HEK293T (cell line): ENCODE measurements at regions not wholly inside any gene's neighbourhood (a gene's known extent, or its start where the extent isn't known, plus 50 kb on each side); places are given as distances from the start of the nearest gene placed in this dataset.

ENCODE experiments used
- CTCF ChIA-PET: fragments of 350-600 bp; formaldehyde crosslinking; extraction: SDS; loops from one replicate; lab custom pipeline; 2021; ENCODE audit warnings: antibody characterized with exemption, inconsistent platforms; lab: Yijun Ruan, JAX
- POLR2A ChIA-PET: fragments of 350-600 bp; formaldehyde crosslinking; extraction: SDS; loops from one replicate; lab custom pipeline; 2020; ENCODE audit warnings: antibody characterized with exemption, inconsistent platforms; lab: Yijun Ruan, JAX
- DNase-seq: peaks from one replicate; pipeline ENCODE4 v3.0.0; 2012; ENCODE audit warnings: mixed read lengths; ENCODE audit errors: extremely low spot score
- ARNT ChIP-seq: fragments of 450-650 bp; IDR thresholded peaks from 2 replicates; pipeline ENCODE4 v1.6.1; 2017; ENCODE audit warnings: mild to moderate bottlenecking
- BHLHE40 ChIP-seq: fragments of 450-650 bp; IDR thresholded peaks from 2 replicates; pipeline ENCODE4 v1.6.1; 2016; ENCODE audit warnings: mild to moderate bottlenecking, moderate library complexity, borderline replicate concordance
- CTBP1 ChIP-seq: fragments of 450-650 bp; IDR thresholded peaks from 2 replicates; pipeline ENCODE4 v1.6.1; 2016; ENCODE audit warnings: borderline replicate concordance
- ELF4 ChIP-seq: fragments of 450-650 bp; IDR thresholded peaks from 2 replicates; pipeline ENCODE4 v1.6.1; 2017; ENCODE audit warnings: antibody characterized with exemption
- FOXA1 ChIP-seq: fragments of 450-650 bp; IDR thresholded peaks from 2 replicates; pipeline ENCODE4 v1.6.1; 2016; ENCODE audit warnings: mild to moderate bottlenecking
- FOXK2 ChIP-seq: fragments of 450-650 bp; IDR thresholded peaks from 2 replicates; pipeline ENCODE4 v1.6.1; 2016; ENCODE audit warnings: mild to moderate bottlenecking
- FOXM1 ChIP-seq: fragments of 450-650 bp; IDR thresholded peaks from 2 replicates; pipeline ENCODE4 v1.6.1; 2017; ENCODE audit warnings: mild to moderate bottlenecking, borderline replicate concordance
- HDGF ChIP-seq: fragments of 450-650 bp; IDR thresholded peaks from 2 replicates; pipeline ENCODE4 v1.6.1; 2017; ENCODE audit warnings: antibody characterized with exemption, borderline replicate concordance
- L3MBTL2 ChIP-seq: fragments of 450-650 bp; conservative IDR thresholded peaks from 2 replicates; pipeline ENCODE4 v1.6.1; 2016; ENCODE audit warnings: mild to moderate bottlenecking
- LEF1 ChIP-seq: fragments of 450-650 bp; IDR thresholded peaks from 2 replicates; pipeline ENCODE4 v1.6.1; 2017; ENCODE audit warnings: mild to moderate bottlenecking, borderline replicate concordance
- NFRKB ChIP-seq: fragments of 450-650 bp; IDR thresholded peaks from 2 replicates; pipeline ENCODE4 v1.6.1; 2016; ENCODE audit warnings: mild to moderate bottlenecking, moderate library complexity
- SP1 ChIP-seq: fragments of 450-650 bp; IDR thresholded peaks from 2 replicates; pipeline ENCODE4 v1.6.1; 2017
- SUZ12 ChIP-seq: fragments of 450-650 bp; IDR thresholded peaks from 2 replicates; pipeline ENCODE4 v1.6.1; 2016; ENCODE audit warnings: mild to moderate bottlenecking
- TARDBP ChIP-seq: fragments of 450-650 bp; IDR thresholded peaks from 2 replicates; pipeline ENCODE4 v1.6.1; 2016
- ZNF384 ChIP-seq: fragments of 450-650 bp; IDR thresholded peaks from 2 replicates; pipeline ENCODE4 v1.6.1; 2016
- TF ChIP-seq, protein P1 (sequence below): fragments of 450-650 bp; IDR thresholded peaks from 2 replicates; pipeline ENCODE4 v1.6.1; 2016

DNA sequence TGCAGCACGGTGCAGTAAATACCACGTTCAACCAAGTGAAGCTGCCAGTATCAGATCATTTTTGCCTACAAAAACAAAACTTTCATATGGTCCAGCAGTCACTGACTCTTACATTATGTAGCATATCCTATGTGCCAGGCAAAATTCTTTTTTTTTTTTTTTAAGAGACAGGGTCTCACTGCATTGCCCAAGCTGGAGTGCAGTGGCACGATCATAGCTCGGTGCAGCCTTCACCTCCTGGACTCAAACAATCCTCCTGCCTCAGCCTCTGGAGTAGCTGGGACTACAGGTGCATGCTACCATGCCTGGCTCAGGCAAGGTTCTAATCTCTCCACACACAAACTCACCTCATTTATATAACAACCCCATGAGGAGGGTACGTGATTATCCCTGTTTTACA lies 208.6 kb upstream of the JARID2 start:
- ChIA-PET CTCF (no interaction called here), POLR2A (no interaction called here)

DNA sequence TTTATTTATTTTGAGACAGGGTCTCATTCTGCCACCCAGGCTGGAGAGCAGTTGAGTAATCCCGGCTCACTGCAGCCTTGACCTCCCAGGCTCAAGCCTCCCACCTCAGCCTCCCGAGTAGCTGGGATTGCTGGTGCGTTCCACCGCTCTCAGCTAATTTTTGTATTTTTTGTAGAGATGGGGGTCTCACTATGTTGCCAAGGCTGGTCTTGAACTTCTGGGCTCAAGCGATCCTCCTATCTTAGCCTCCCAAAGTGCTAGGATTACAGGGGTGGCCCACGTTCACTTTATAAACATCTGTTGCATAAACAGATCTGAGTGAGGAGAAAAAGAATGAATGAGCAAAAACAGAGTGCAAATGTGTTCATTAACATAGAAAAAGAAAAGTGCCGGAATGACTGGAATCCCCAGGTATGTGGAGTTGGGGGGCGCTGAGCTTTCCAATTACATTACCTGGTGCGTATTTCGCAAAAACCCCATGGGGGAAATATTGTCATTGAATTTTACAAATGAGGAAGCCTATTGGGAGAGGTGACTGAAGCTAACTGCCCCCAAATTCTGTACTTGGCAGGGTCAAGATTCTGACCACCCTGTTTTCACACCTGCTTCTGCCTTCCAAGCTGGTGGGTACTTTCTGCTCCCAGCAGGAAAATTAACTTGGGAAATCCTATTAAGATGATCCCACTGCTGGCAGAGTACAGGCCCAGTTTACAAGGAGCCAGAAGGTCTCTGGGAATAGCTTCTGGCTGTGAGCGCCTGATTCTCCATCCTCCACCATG lies 207.7 kb upstream of the JARID2 start:
- DNase-seq: no peak
- ChIA-PET CTCF (interaction anchor here (1.1 kb wide), 1 partner anchor 12 kb away, joined by 3 read pairs; no protein-coding TSS in a partner anchor), POLR2A (no interaction called here)
- TF ChIP-seq ARNT (no peak), FOXM1 (no peak), NFRKB (no peak), FOXA1 (no peak), LEF1 (no peak), TARDBP (no peak), ZNF384 (no peak), BHLHE40 (no peak), ELF4 (no peak), SP1 (no peak), FOXK2 (no peak)

More for the DNA sequence above, 208.6 kb upstream of the JARID2 start:
- DNase-seq: no peak
- TF ChIP-seq, protein P1, sequence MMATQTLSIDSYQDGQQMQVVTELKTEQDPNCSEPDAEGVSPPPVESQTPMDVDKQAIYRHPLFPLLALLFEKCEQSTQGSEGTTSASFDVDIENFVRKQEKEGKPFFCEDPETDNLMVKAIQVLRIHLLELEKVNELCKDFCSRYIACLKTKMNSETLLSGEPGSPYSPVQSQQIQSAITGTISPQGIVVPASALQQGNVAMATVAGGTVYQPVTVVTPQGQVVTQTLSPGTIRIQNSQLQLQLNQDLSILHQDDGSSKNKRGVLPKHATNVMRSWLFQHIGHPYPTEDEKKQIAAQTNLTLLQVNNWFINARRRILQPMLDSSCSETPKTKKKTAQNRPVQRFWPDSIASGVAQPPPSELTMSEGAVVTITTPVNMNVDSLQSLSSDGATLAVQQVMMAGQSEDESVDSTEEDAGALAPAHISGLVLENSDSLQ: no peak
- TF ChIP-seq ARNT (no peak), CTBP1 (no peak), ZNF384 (no peak), ELF4 (no peak), FOXM1 (no peak), L3MBTL2 (no peak), FOXK2 (no peak), LEF1 (no peak), SUZ12 (no peak), BHLHE40 (no peak), FOXA1 (no peak), TARDBP (no peak), SP1 (no peak), NFRKB (no peak), HDGF (no peak)

DNA sequence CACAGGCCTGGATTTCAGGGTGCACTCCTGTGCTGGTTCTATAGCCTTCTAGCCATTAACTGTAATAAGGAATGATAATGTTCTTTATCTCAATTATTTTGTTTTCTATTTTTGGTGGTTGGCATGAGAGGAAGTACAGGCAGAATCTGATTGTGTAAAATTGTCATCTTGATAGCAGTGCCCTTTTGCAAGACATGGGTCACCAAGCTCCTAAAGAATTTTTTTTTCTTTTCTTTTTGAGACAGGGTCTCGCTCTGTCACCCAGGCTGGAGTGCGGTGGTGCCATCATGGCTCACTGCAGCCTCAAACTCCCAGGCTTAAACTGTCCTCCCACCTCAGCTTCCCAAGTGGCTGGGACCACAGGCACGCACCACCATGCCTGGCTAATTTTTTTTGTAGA lies 206.7 kb upstream of the JARID2 start:
- no peak for DNase-seq
- ChIA-PET CTCF (interaction anchor here (1.1 kb wide), 1 partner anchor 11 kb away, joined by 3 read pairs; no protein-coding TSS in a partner anchor), POLR2A (no interaction called here)
- TF ChIP-seq FOXA1: no peak

DNA sequence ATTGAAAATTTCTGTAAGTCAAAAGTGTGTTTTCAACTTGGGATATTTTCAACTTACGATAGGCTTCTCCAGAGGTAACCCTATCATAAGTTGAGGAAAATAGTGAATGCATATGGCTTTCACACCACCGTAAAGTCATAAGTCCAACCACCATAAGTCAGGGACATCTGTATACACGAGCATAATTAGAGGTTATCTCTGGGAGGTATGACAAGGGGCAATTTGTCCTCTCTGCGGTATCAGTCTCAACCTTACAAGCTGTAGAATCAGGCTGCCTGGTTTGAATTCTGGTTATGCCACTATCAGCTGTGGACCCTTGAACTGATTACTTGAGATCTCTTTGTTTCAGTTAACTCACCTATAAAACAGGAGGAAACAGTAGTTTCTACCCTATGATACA lies 202.9 kb upstream of the JARID2 start:
- ChIA-PET POLR2A (no interaction called here), CTCF (no interaction called here)
- TF ChIP-seq SUZ12 (no peak), FOXK2 (no peak), TARDBP (no peak), FOXA1 (no peak), FOXM1 (no peak)
- TF ChIP-seq, protein P1: no peak
- no peak for DNase-seq

DNA sequence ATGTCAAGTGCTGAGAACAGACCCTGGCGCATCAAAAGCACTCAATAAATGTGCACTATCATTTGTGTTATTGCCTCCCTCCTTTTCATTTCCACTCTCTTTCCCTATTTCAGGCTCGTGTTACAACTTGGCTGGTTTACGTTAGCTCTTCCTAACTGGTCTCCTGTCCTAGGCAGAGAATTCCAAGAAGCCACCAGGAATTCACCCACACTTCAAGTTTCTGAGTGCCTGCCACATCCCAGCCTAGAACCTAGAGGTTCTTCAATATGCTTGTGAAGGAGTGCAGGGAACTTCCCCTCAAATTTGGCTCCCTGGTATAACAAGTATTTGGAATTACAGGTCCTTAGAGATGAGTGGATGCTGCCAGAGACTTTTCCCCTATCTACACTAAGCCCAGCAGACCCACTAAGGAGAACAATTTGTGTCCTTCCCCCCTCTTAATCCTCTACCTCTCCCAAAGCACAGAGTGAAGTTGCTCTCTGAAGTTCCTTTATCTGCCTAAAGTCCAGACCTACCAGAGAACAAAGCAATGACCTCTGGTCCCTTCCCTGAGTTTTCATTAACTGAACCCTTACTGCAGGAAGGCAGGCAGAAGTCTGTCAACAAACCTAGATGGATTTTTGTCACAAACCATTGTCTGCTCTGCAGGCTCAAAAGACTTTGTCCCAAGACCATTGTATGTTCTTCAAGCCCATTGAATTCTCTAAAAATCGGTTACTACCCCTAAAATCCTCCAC lies 201.6 kb upstream of the JARID2 start:
- TF ChIP-seq L3MBTL2 (no peak), HDGF (no peak), BHLHE40 (no peak), ZNF384 (no peak), FOXA1 (no peak), TARDBP (no peak), ELF4 (no peak), FOXM1 (no peak), SP1 (no peak), ARNT (no peak), NFRKB (no peak), SUZ12 (no peak), CTBP1 (no peak)
- TF ChIP-seq, protein P1: no peak
- CTCF ChIA-PET: no interaction called here
- POLR2A ChIA-PET: no interaction called here
- DNase-seq: no peak

DNA sequence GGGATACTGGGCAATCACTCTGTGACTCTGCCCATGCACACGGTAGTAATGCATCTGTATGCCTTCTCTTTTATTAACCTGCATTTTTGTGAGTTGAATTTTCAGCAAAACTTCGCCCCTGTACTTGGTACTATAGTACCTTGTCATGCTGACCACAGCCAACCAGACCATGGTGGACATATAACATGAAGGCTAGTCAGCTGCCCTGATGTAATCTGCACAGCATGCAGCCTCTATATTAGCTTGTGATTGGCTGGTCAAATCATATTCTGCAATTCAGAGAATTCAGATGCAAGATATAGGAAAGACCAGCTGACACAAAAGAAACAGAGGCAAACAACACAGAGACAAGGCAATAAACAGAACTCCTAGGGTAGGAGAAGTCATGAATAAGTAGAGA lies 200.9 kb upstream of the JARID2 start:
- no peak for TF ChIP-seq FOXA1
- TF ChIP-seq FOXM1: no peak
- TF ChIP-seq HDGF: no peak
- no peak for TF ChIP-seq CTBP1
- no peak for TF ChIP-seq ZNF384
- TF ChIP-seq ARNT: no peak
- no peak for TF ChIP-seq ELF4
- no peak for TF ChIP-seq BHLHE40
- TF ChIP-seq, protein P1: no peak
- TF ChIP-seq TARDBP: no peak
- TF ChIP-seq SUZ12: no peak
- no peak for TF ChIP-seq LEF1
- DNase-seq: no peak
- CTCF ChIA-PET: no interaction called here
- POLR2A ChIA-PET: no interaction called here
